CD4-positive, alpha-beta T cell (primary cell): ENCODE measurements at regions not wholly inside any gene's neighbourhood (a gene's known extent, or its start where the extent isn't known, plus 50 kb on each side); places are given as distances from the start of the nearest gene placed in this dataset.

Source experiments
- ATAC-seq: fragments of 200-7000 bp; cut with Tn5 transposase; one replicate; pipeline ENCODE4 v1.10.0; 2022; ENCODE audit warnings: mild to moderate bottlenecking; ENCODE audit not compliant: poor library complexity
- CTCF ChIA-PET: fragments of 350-600 bp; sonication (Branson Sonifier 250); formaldehyde crosslinking; loops from one replicate; lab custom pipeline; 2021; ENCODE audit warnings: antibody characterized with exemption, inconsistent platforms; lab: Charles Lee
- POLR2A ChIA-PET: fragments of 350-600 bp; sonication (Branson Sonifier 250); formaldehyde crosslinking; loops from one replicate; lab custom pipeline; 2021; ENCODE audit warnings: antibody characterized with exemption, inconsistent platforms; lab: Charles Lee
- DNase-seq, 14 experiments: peaks; one replicate each; pipeline ENCODE4 v3.0.0-alpha.2; 2013 to 2020; ENCODE audit warnings: mixed read lengths in 2 of 14
- H3K27ac ChIP-seq, 2 donors: one replicate each; pipeline versions ENCODE4 v1.5.1 to v1.7.0; 2013; ENCODE audit warnings: low read length in 2 of 2, low read depth in 1 of 2, mild to moderate bottlenecking in 1 of 2
- H3K27me3 ChIP-seq, 2 experiments: 1 replicate in 1 of 2; 2 replicates in 1 of 2; pipeline versions ENCODE4 v1.6.1 to v1.7.0; 2013; ENCODE audit warnings: low read length in 2 of 2, control low read depth in 1 of 2, mild to moderate bottlenecking in 1 of 2, moderate library complexity in 1 of 2; ENCODE audit not compliant: insufficient read depth in 2 of 2, control insufficient read depth in 1 of 2
- H3K36me3 ChIP-seq: one replicate; pipeline ENCODE4 v1.6.1; 2013; ENCODE audit warnings: low read length, control low read depth; ENCODE audit not compliant: insufficient read depth
- H3K4me1 ChIP-seq: one replicate; pipeline ENCODE4 v1.6.1; 2013; ENCODE audit warnings: low read length, control low read depth; ENCODE audit not compliant: insufficient read depth
- H3K4me3 ChIP-seq: one replicate; pipeline ENCODE4 v1.5.1; 2013; ENCODE audit warnings: mild to moderate bottlenecking, low read length, moderate library complexity
- H3K9me3 ChIP-seq, 2 experiments: 1 replicate in 1 of 2; 2 replicates in 1 of 2; pipeline versions ENCODE4 v1.6.1 to v1.7.0; 2013; ENCODE audit warnings: low read length in 2 of 2, mild to moderate bottlenecking in 2 of 2, control low read depth in 1 of 2, moderate library complexity in 1 of 2; ENCODE audit not compliant: control insufficient read depth in 1 of 2, insufficient read depth in 1 of 2
- H3K27ac Mint-ChIP-seq: one replicate; pipeline ENCODE4 v1.8.0; 2020; ENCODE audit warnings: mixed read lengths
- H3K27me3 Mint-ChIP-seq: one replicate; pipeline ENCODE4 v1.8.0; 2021; ENCODE audit warnings: mixed read lengths
- H3K36me3 Mint-ChIP-seq: one replicate; pipeline ENCODE4 v1.8.0; 2021; ENCODE audit warnings: low read depth, mixed read lengths
- H3K4me1 Mint-ChIP-seq: one replicate; pipeline ENCODE4 v1.8.0; 2021; ENCODE audit warnings: low read depth, mixed read lengths
- H3K4me3 Mint-ChIP-seq: one replicate; pipeline ENCODE4 v1.8.0; 2020; ENCODE audit warnings: mild to moderate bottlenecking, mixed read lengths
- H3K9me3 Mint-ChIP-seq: one replicate; pipeline ENCODE4 v1.8.0; 2020; ENCODE audit warnings: mixed read lengths
- CTCF ChIP-seq: fragments of 200-600 bp; IDR thresholded peaks from one replicate; pipeline ENCODE4 v1.8.0; 2022; ENCODE audit warnings: antibody characterized with exemption, mild to moderate bottlenecking
- intact Hi-C, 2 experiments: fragments of 100-400 bp; cut with DNase I in 1 of 2; cut with micrococcal nuclease in 1 of 2; formaldehyde crosslinking; loops; one replicate each; pipeline versions ENCODE4 v1.15.1 to v1.9.0; 2023 to 2025; cut with DNase I, micrococcal nuclease

- DNase-seq (no peak), ATAC-seq (no peak)
- no peaks in the 10 kb centered on the region for H3K9me3 ChIP-seq
- H3K27ac Mint-ChIP-seq: no peak overlapping the region
- ChIA-PET CTCF (interaction anchor here (1.6 kb wide), 1 partner anchor 10 kb away, joined by 3 read pairs; no protein-coding TSS in a partner anchor), POLR2A (no interaction called here)
- H3K27ac ChIP-seq: no peak overlapping the region
- H3K4me3 ChIP-seq: no peak overlapping the region
- H3K27me3 Mint-ChIP-seq: peaks cover 7% of the 10 kb centered on the region
- TF ChIP-seq CTCF: no peak
- no peaks in the 10 kb centered on the region for H3K36me3 ChIP-seq
- no peaks in the 10 kb centered on the region for H3K4me1 Mint-ChIP-seq
- H3K4me3 Mint-ChIP-seq: no peak overlapping the region
- no peaks in the 10 kb centered on the region for H3K36me3 Mint-ChIP-seq
- intact Hi-C loops: no loop called here
- H3K9me3 Mint-ChIP-seq: no peaks in the 10 kb centered on the region
- no peaks in the 10 kb centered on the region for H3K4me1 ChIP-seq
- H3K27me3 ChIP-seq: no peaks in the 10 kb centered on the region
Observed at GRCh38 chr17:13749166-13749890, 147.6 kb upstream of the HS3ST3A1 start.

GRCh38 chr17:13749891-13750235 is 148.1 kb upstream of the HS3ST3A1 start:
- Mint-ChIP-seq H3K4me3 (no peak overlapping the region), H3K27me3 (peaks cover 7% of the 10 kb centered on the region), H3K4me1 (no peaks in the 10 kb centered on the region), H3K9me3 (no peaks in the 10 kb centered on the region), H3K36me3 (no peaks in the 10 kb centered on the region), H3K27ac (no peak overlapping the region)
- Histone ChIP-seq H3K4me1 (no peaks in the 10 kb centered on the region), H3K27me3 (no peaks in the 10 kb centered on the region), H3K4me3 (no peak overlapping the region), H3K36me3 (no peaks in the 10 kb centered on the region), H3K27ac (no peak overlapping the region), H3K9me3 (no peaks in the 10 kb centered on the region)
- no peak for DNase-seq
- ChIA-PET CTCF (interaction anchor here (1.6 kb wide), 1 partner anchor 10 kb away, joined by 3 read pairs; no protein-coding TSS in a partner anchor), POLR2A (no interaction called here)
- TF ChIP-seq CTCF: no peak
- intact Hi-C loops: no loop called here
- ATAC-seq: no peak

- Histone ChIP-seq H3K9me3 (no peaks in the 10 kb centered on the region), H3K27me3 (no peaks in the 10 kb centered on the region), H3K4me3 (no peak overlapping the region), H3K27ac (no peak overlapping the region), H3K36me3 (no peaks in the 10 kb centered on the region), H3K4me1 (no peaks in the 10 kb centered on the region)
- no peaks in the 10 kb centered on the region for H3K9me3 Mint-ChIP-seq
- no peaks in the 10 kb centered on the region for H3K4me1 Mint-ChIP-seq
- H3K27ac Mint-ChIP-seq: no peak overlapping the region
- ChIA-PET CTCF (interaction anchor here (0.7 kb wide), 1 partner anchor 653 kb away, joined by 4 read pairs; no protein-coding TSS in a partner anchor), POLR2A (no interaction called here)
- no peak overlapping the region for H3K4me3 Mint-ChIP-seq
- intact Hi-C loops: no loop called here
- peaks cover 7% of the 10 kb centered on the region for H3K27me3 Mint-ChIP-seq
- ATAC-seq: no peak
- H3K36me3 Mint-ChIP-seq: no peaks in the 10 kb centered on the region
- TF ChIP-seq CTCF: no peak
- DNase-seq: no peak
Observed at GRCh38 chr17:13750816-13751793, 149.4 kb upstream of the HS3ST3A1 start.
